Loucy (cell line): ENCODE measurements at regions not wholly inside any gene's neighbourhood (a gene's known extent, or its start where the extent isn't known, plus 50 kb on each side); places are given as distances from the start of the nearest gene placed in this dataset.
A peak's percentile ranks its signal among the peaks of the same experiment; 100 is the strongest.

ENCODE experiments used
- H2AFZ ChIP-seq: fragments of 200-600 bp; sonication (generic); 2 replicates; pipeline ENCODE4 v1.6.0; 2016; ENCODE audit warnings: antibody characterized with exemption, mild to moderate bottlenecking, low read length, moderate library complexity
- H3F3A ChIP-seq: fragments of 200-600 bp; 2 replicates; pipeline ENCODE4 v1.6.0; 2016; ENCODE audit warnings: antibody characterized with exemption, low read depth, mild to moderate bottlenecking
- H3K27me3 ChIP-seq: fragments of 200-600 bp; sonication (generic); 2 replicates; pipeline ENCODE4 v1.6.1; 2014; ENCODE audit warnings: low read length, mild to moderate bottlenecking; ENCODE audit not compliant: insufficient read depth, poor library complexity, severe bottlenecking
- H3K36me3 ChIP-seq: fragments of 200-600 bp; sonication (generic); 2 replicates; pipeline ENCODE4 v1.6.1; 2016; ENCODE audit warnings: low read length; ENCODE audit not compliant: insufficient read depth
- H3K4me1 ChIP-seq: fragments of 200-600 bp; sonication (generic); 2 replicates; pipeline ENCODE4 v1.5.1; 2014; ENCODE audit warnings: low read length, mild to moderate bottlenecking; ENCODE audit not compliant: insufficient read depth, poor library complexity, severe bottlenecking
- H3K4me2 ChIP-seq: fragments of 200-600 bp; sonication (generic); 2 replicates; pipeline ENCODE4 v1.6.0; 2014; ENCODE audit warnings: antibody characterized with exemption, low read length, low read depth, mild to moderate bottlenecking; ENCODE audit not compliant: poor library complexity, severe bottlenecking
- H3K4me3 ChIP-seq: fragments of 200-600 bp; sonication (generic); 2 replicates; pipeline ENCODE4 v1.5.1; 2014; ENCODE audit warnings: low read length, mild to moderate bottlenecking, mixed read lengths; ENCODE audit not compliant: poor library complexity, severe bottlenecking
- H3K79me2 ChIP-seq: fragments of 200-600 bp; sonication (generic); 2 replicates; pipeline ENCODE4 v1.6.1; 2014; ENCODE audit warnings: low read length; ENCODE audit not compliant: insufficient read depth
- H3K9ac ChIP-seq: fragments of 200-600 bp; sonication (generic); 2 replicates; pipeline ENCODE4 v1.6.0; 2014; ENCODE audit warnings: mild to moderate bottlenecking, low read depth, low read length, moderate library complexity; ENCODE audit not compliant: poor library complexity, severe bottlenecking
- H3K9me2 ChIP-seq: fragments of 200-600 bp; sonication (generic); replicated peaks from 2 replicates; pipeline ENCODE4 v1.6.1; 2016; ENCODE audit warnings: low read depth, low read length, mixed read lengths
- H3K9me3 ChIP-seq: fragments of 200-600 bp; sonication (generic); 2 replicates; pipeline ENCODE4 v1.6.1; 2014; ENCODE audit warnings: mild to moderate bottlenecking, antibody characterized with exemption, low read length, low read depth; ENCODE audit not compliant: insufficient read depth
- H4K20me1 ChIP-seq: fragments of 200-600 bp; sonication (generic); 2 replicates; pipeline ENCODE4 v1.6.0; 2014; ENCODE audit warnings: antibody characterized with exemption, low read length, mild to moderate bottlenecking; ENCODE audit not compliant: insufficient read depth, poor library complexity, severe bottlenecking
- CTCF ChIP-seq: fragments of 200-600 bp; sonication (generic); conservative IDR thresholded peaks from 2 replicates; pipeline ENCODE4 v1.5.1; 2014; ENCODE audit warnings: mild to moderate bottlenecking, antibody characterized with exemption, low read length
- EZH2phosphoT487 ChIP-seq: fragments of 200-600 bp; IDR thresholded peaks from 2 replicates; pipeline ENCODE4 v1.6.1; 2018; ENCODE audit warnings: antibody characterized with exemption, mild to moderate bottlenecking, moderate library complexity, borderline replicate concordance

- no peaks in the 10 kb centered on the region for H3K9me3 ChIP-seq
- no peaks in the 10 kb centered on the region for H3K27me3 ChIP-seq
- H3K9me2 ChIP-seq = no peaks in the 10 kb centered on the region; the same call in 1 of the 2 replicates
- TF ChIP-seq CTCF = no peak
- TF ChIP-seq EZH2phosphoT487 = no peak
- H3K9ac ChIP-seq = no peak overlapping the region
- no peak overlapping the region for H3K4me2 ChIP-seq
- no peaks in the 10 kb centered on the region for H3K36me3 ChIP-seq
- 0 out of 2 replicates have a peak, but pooled peaks cover 3% of the 10 kb centered on the region for H3F3A ChIP-seq
- H4K20me1 ChIP-seq = no peaks in the 10 kb centered on the region
- H3K4me3 ChIP-seq = no peak overlapping the region
- H3K79me2 ChIP-seq = no peaks in the 10 kb centered on the region
- no peak overlapping the region for H2AFZ ChIP-seq
- H3K4me1 ChIP-seq = peaks cover 8% of the 10 kb centered on the region
Measured at GRCh38 chr1:170410401-170411166, 121.4 kb upstream of the GORAB start.

- Histone ChIP-seq H3K27me3 (no peaks in the 10 kb centered on the region), H3K9ac (no peak overlapping the region), H3K36me3 (no peaks in the 10 kb centered on the region), H3K4me2 (peak overlapping the region; percentile 45), H3F3A (0 out of 2 replicates have a peak, but pooled peaks cover 4% of the 10 kb centered on the region), H3K9me2 (no peaks in the 10 kb centered on the region), H3K4me3 (no peak overlapping the region), H2AFZ (peak overlapping the region; percentile 63; the same call in 1 of the 2 replicates), H3K9me3 (no peaks in the 10 kb centered on the region), H3K79me2 (no peaks in the 10 kb centered on the region), H3K4me1 (peaks cover 15% of the 10 kb centered on the region), H4K20me1 (no peaks in the 10 kb centered on the region)
- TF ChIP-seq EZH2phosphoT487 = no peak
- TF ChIP-seq CTCF = no peak
Measured at GRCh38 chr1:170414989-170415709, 116.8 kb upstream of the GORAB start.

GRCh38 chr1:170415710-170416372, 116.1 kb upstream of the GORAB start:
- no peaks in the 10 kb centered on the region for H3K9me2 ChIP-seq
- H3K4me2 ChIP-seq = peak overlapping the region; percentile 45
- no peaks in the 10 kb centered on the region for H3K79me2 ChIP-seq
- no peaks in the 10 kb centered on the region for H3K9me3 ChIP-seq
- no peak overlapping the region for H3K9ac ChIP-seq
- H3K27me3 ChIP-seq = no peaks in the 10 kb centered on the region
- 0 out of 2 replicates have a peak, but pooled peaks cover 4% of the 10 kb centered on the region for H3F3A ChIP-seq
- H3K36me3 ChIP-seq = no peaks in the 10 kb centered on the region
- TF ChIP-seq CTCF = no peak
- no peak for TF ChIP-seq EZH2phosphoT487
- no peaks in the 10 kb centered on the region for H4K20me1 ChIP-seq
- peak overlapping the region; percentile 63 for H2AFZ ChIP-seq
- H3K4me3 ChIP-seq = no peak overlapping the region
- peaks cover 15% of the 10 kb centered on the region for H3K4me1 ChIP-seq
